ENCODE measurements at regions not wholly inside any gene's neighbourhood (a gene's known extent, or its start where the extent isn't known, plus 50 kb on each side); places are given as distances from the start of the nearest gene placed in this dataset.

GRCh38 chr7:428927-429827 lies 90.5 kb downstream of the PDGFA start:
- Histone ChIP-seq H3K27ac (ENCODE audit: low read depth, low read length) (no peak overlapping the region), H3K4me1 (ENCODE audit: control insufficient read depth, insufficient read depth, low read length, unreplicated experiment) (peaks cover 6% of the 10 kb centered on the region), H3K27me3 (ENCODE audit: insufficient read depth, low read length) (peaks cover 18% of the 10 kb centered on the region), H3K4me3 (ENCODE audit: low read depth, low read length) (no peak overlapping the region), H3K79me2 (ENCODE audit: control insufficient read depth, insufficient read depth, low read length, unreplicated experiment) (no peaks in the 10 kb centered on the region), H2AFZ (ENCODE audit: low read length, unreplicated experiment) (no peak overlapping the region), H3K36me3 (ENCODE audit: insufficient read depth, low read length) (no peaks in the 10 kb centered on the region)

- Histone ChIP-seq H3K27me3 (ENCODE audit: insufficient read depth, low read length) (peaks cover 15% of the 10 kb centered on the region), H3K27ac (ENCODE audit: low read depth, low read length) (no peak overlapping the region), H3K36me3 (ENCODE audit: insufficient read depth, low read length) (no peaks in the 10 kb centered on the region), H3K4me1 (ENCODE audit: control insufficient read depth, insufficient read depth, low read length, unreplicated experiment) (peaks cover 2% of the 10 kb centered on the region), H3K4me3 (ENCODE audit: low read depth, low read length) (no peak overlapping the region), H2AFZ (ENCODE audit: low read length, unreplicated experiment) (no peak overlapping the region), H3K79me2 (ENCODE audit: control insufficient read depth, insufficient read depth, low read length, unreplicated experiment) (no peaks in the 10 kb centered on the region)
Measured at GRCh38 chr7:429828-430180, 89.8 kb downstream of the PDGFA start.

GRCh38 chr7:431041-431440 lies 88.6 kb downstream of the PDGFA start:
- Histone ChIP-seq H3K27ac (ENCODE audit: low read depth, low read length) (no peak overlapping the region), H3K79me2 (ENCODE audit: control insufficient read depth, insufficient read depth, low read length, unreplicated experiment) (no peaks in the 10 kb centered on the region), H2AFZ (ENCODE audit: low read length, unreplicated experiment) (no peak overlapping the region), H3K4me1 (ENCODE audit: control insufficient read depth, insufficient read depth, low read length, unreplicated experiment) (no peaks in the 10 kb centered on the region), H3K36me3 (ENCODE audit: insufficient read depth, low read length) (no peaks in the 10 kb centered on the region), H3K4me3 (ENCODE audit: low read depth, low read length) (no peak overlapping the region), H3K27me3 (ENCODE audit: insufficient read depth, low read length) (peaks cover 4% of the 10 kb centered on the region; the same call in 1 of the 2 replicates)

- Histone ChIP-seq H3K4me3 (ENCODE audit: low read depth, low read length) (no peak overlapping the region), H2AFZ (ENCODE audit: low read length, unreplicated experiment) (no peak overlapping the region), H3K27me3 (ENCODE audit: insufficient read depth, low read length) (0 out of 2 replicates have a peak, but pooled peaks cover 2% of the 10 kb centered on the region), H3K79me2 (ENCODE audit: control insufficient read depth, insufficient read depth, low read length, unreplicated experiment) (no peaks in the 10 kb centered on the region), H3K36me3 (ENCODE audit: insufficient read depth, low read length) (no peaks in the 10 kb centered on the region), H3K27ac (ENCODE audit: low read depth, low read length) (no peak overlapping the region), H3K4me1 (ENCODE audit: control insufficient read depth, insufficient read depth, low read length, unreplicated experiment) (no peaks in the 10 kb centered on the region)
Measured at GRCh38 chr7:431658-432111, 88.0 kb downstream of the PDGFA start.

GRCh38 chr7:432256-432655 lies 87.4 kb downstream of the PDGFA start:
- no peak overlapping the region for H3K27ac ChIP-seq (ENCODE audit: low read depth, low read length)
- no peak overlapping the region for H3K4me3 ChIP-seq (ENCODE audit: low read depth, low read length)
- H2AFZ ChIP-seq (ENCODE audit: low read length, unreplicated experiment): no peak overlapping the region
- H3K4me1 ChIP-seq (ENCODE audit: control insufficient read depth, insufficient read depth, low read length, unreplicated experiment): no peaks in the 10 kb centered on the region
- H3K27me3 ChIP-seq (ENCODE audit: insufficient read depth, low read length): no peaks in the 10 kb centered on the region
- H3K79me2 ChIP-seq (ENCODE audit: control insufficient read depth, insufficient read depth, low read length, unreplicated experiment): no peaks in the 10 kb centered on the region
- H3K36me3 ChIP-seq (ENCODE audit: insufficient read depth, low read length): no peaks in the 10 kb centered on the region

GRCh38 chr7:432933-433332 lies 86.7 kb downstream of the PDGFA start:
- no peak overlapping the region for H3K27ac ChIP-seq (ENCODE audit: low read depth, low read length)

GRCh38 chr7:433558-433957 lies 86.1 kb downstream of the PDGFA start:
- Histone ChIP-seq H2AFZ (ENCODE audit: low read length, unreplicated experiment) (no peak overlapping the region), H3K4me3 (ENCODE audit: low read depth, low read length) (no peak overlapping the region), H3K4me1 (ENCODE audit: control insufficient read depth, insufficient read depth, low read length, unreplicated experiment) (no peaks in the 10 kb centered on the region), H3K27ac (ENCODE audit: low read depth, low read length) (no peak overlapping the region), H3K27me3 (ENCODE audit: insufficient read depth, low read length) (no peaks in the 10 kb centered on the region), H3K36me3 (ENCODE audit: insufficient read depth, low read length) (no peaks in the 10 kb centered on the region), H3K79me2 (ENCODE audit: control insufficient read depth, insufficient read depth, low read length, unreplicated experiment) (no peaks in the 10 kb centered on the region)

More at GRCh38 chr7:432933-433332, 86.7 kb downstream of the PDGFA start:
- Histone ChIP-seq H3K4me1 (ENCODE audit: control insufficient read depth, insufficient read depth, low read length, unreplicated experiment) (no peaks in the 10 kb centered on the region), H3K79me2 (ENCODE audit: control insufficient read depth, insufficient read depth, low read length, unreplicated experiment) (no peaks in the 10 kb centered on the region), H3K4me3 (ENCODE audit: low read depth, low read length) (no peak overlapping the region), H3K36me3 (ENCODE audit: insufficient read depth, low read length) (no peaks in the 10 kb centered on the region), H3K27me3 (ENCODE audit: insufficient read depth, low read length) (no peaks in the 10 kb centered on the region), H2AFZ (ENCODE audit: low read length, unreplicated experiment) (no peak overlapping the region)

GRCh38 chr7:434891-435629 lies 84.6 kb downstream of the PDGFA start:
- no peaks in the 10 kb centered on the region for H3K4me1 ChIP-seq (ENCODE audit: control insufficient read depth, insufficient read depth, low read length, unreplicated experiment)
- H3K27me3 ChIP-seq (ENCODE audit: insufficient read depth, low read length): no peaks in the 10 kb centered on the region
- H3K36me3 ChIP-seq (ENCODE audit: insufficient read depth, low read length): no peaks in the 10 kb centered on the region
- H3K79me2 ChIP-seq (ENCODE audit: control insufficient read depth, insufficient read depth, low read length, unreplicated experiment): no peaks in the 10 kb centered on the region
- no peak overlapping the region for H2AFZ ChIP-seq (ENCODE audit: low read length, unreplicated experiment)
- H3K27ac ChIP-seq (ENCODE audit: low read depth, low read length): no peak overlapping the region
- H3K4me3 ChIP-seq (ENCODE audit: low read depth, low read length): peak overlapping the region; percentile 37; the same call in 1 of the 2 replicates

GRCh38 chr7:435630-436366 lies 83.8 kb downstream of the PDGFA start:
- no peak overlapping the region for H3K27ac ChIP-seq (ENCODE audit: low read depth, low read length)
- no peaks in the 10 kb centered on the region for H3K79me2 ChIP-seq (ENCODE audit: control insufficient read depth, insufficient read depth, low read length, unreplicated experiment)
- no peak overlapping the region for H2AFZ ChIP-seq (ENCODE audit: low read length, unreplicated experiment)
- no peaks in the 10 kb centered on the region for H3K27me3 ChIP-seq (ENCODE audit: insufficient read depth, low read length)
- H3K36me3 ChIP-seq (ENCODE audit: insufficient read depth, low read length): no peaks in the 10 kb centered on the region
- H3K4me1 ChIP-seq (ENCODE audit: control insufficient read depth, insufficient read depth, low read length, unreplicated experiment): no peaks in the 10 kb centered on the region
- H3K4me3 ChIP-seq (ENCODE audit: low read depth, low read length): 0 out of 2 replicates have a peak overlapping the region, but pooled peaks have one; percentile 37

GRCh38 chr7:436367-437128 lies 83.1 kb downstream of the PDGFA start:
- Histone ChIP-seq H3K27ac (ENCODE audit: low read depth, low read length) (no peak overlapping the region), H3K4me1 (ENCODE audit: control insufficient read depth, insufficient read depth, low read length, unreplicated experiment) (no peaks in the 10 kb centered on the region), H3K27me3 (ENCODE audit: insufficient read depth, low read length) (no peaks in the 10 kb centered on the region), H2AFZ (ENCODE audit: low read length, unreplicated experiment) (no peak overlapping the region), H3K36me3 (ENCODE audit: insufficient read depth, low read length) (no peaks in the 10 kb centered on the region), H3K79me2 (ENCODE audit: control insufficient read depth, insufficient read depth, low read length, unreplicated experiment) (no peaks in the 10 kb centered on the region), H3K4me3 (ENCODE audit: low read depth, low read length) (no peak overlapping the region)
